Kidney epithelial cell (primary cell): ENCODE measurements at regions not wholly inside any gene's neighbourhood (a gene's known extent, or its start where the extent isn't known, plus 50 kb on each side); places are given as distances from the start of the nearest gene placed in this dataset.

Experiments
- DNase-seq: peaks from one replicate; pipeline ENCODE4 v3.0.0-alpha.2; 2010; ENCODE audit warnings: low read depth
- H3K27me3 ChIP-seq: 2 replicates; pipeline ENCODE4 v1.6.0; 2011; ENCODE audit warnings: low read length; ENCODE audit not compliant: control insufficient read depth, insufficient read depth
- H3K36me3 ChIP-seq: 2 replicates; pipeline ENCODE4 v1.5.1; 2011; ENCODE audit warnings: low read length; ENCODE audit not compliant: control insufficient read depth, insufficient read depth
- H3K4me3 ChIP-seq: 2 replicates; pipeline ENCODE4 v1.5.1; 2011; ENCODE audit warnings: low read depth, mild to moderate bottlenecking, control low read depth, low read length
- CTCF ChIP-seq: IDR thresholded peaks from 2 replicates; pipeline ENCODE4 v1.5.1; 2011; ENCODE audit warnings: mild to moderate bottlenecking, moderate library complexity, low read length, control low read depth, inconsistent platforms; ENCODE audit not compliant: insufficient read depth, poor library complexity, severe bottlenecking

- no peaks in the 10 kb centered on the region for H3K36me3 ChIP-seq
- no peak for DNase-seq
- TF ChIP-seq CTCF: no peak
- H3K4me3 ChIP-seq: no peak overlapping the region
- H3K27me3 ChIP-seq: no peaks in the 10 kb centered on the region
Observed at GRCh38 chrX:58051346-58051745, 141.1 kb upstream of the ZXDA start.

- no peaks in the 10 kb centered on the region for H3K36me3 ChIP-seq
- TF ChIP-seq CTCF: no peak
Observed at GRCh38 chrX:58044130-58044529, 133.9 kb upstream of the ZXDA start.

GRCh38 chrX:58025979-58026378 is 115.7 kb upstream of the ZXDA start:
- Histone ChIP-seq H3K4me3 (no peak overlapping the region), H3K36me3 (no peaks in the 10 kb centered on the region), H3K27me3 (no peaks in the 10 kb centered on the region)
- no peak for DNase-seq
- TF ChIP-seq CTCF: peak; percentile 31

More at GRCh38 chrX:58044130-58044529, 133.9 kb upstream of the ZXDA start:
- no peak for DNase-seq
- no peak overlapping the region for H3K4me3 ChIP-seq
- no peaks in the 10 kb centered on the region for H3K27me3 ChIP-seq

- Histone ChIP-seq H3K27me3 (no peaks in the 10 kb centered on the region), H3K4me3 (no peak overlapping the region), H3K36me3 (no peaks in the 10 kb centered on the region)
- DNase-seq: no peak
- no peak for TF ChIP-seq CTCF
Observed at GRCh38 chrX:57985951-57986350, 75.7 kb upstream of the ZXDA start.

- TF ChIP-seq CTCF: no peak
- H3K36me3 ChIP-seq: no peaks in the 10 kb centered on the region
- DNase-seq: no peak
- no peak overlapping the region for H3K4me3 ChIP-seq
- H3K27me3 ChIP-seq: no peaks in the 10 kb centered on the region
Observed at GRCh38 chrX:57984620-57985019, 74.4 kb upstream of the ZXDA start.

- TF ChIP-seq CTCF: no peak
- no peaks in the 10 kb centered on the region for H3K27me3 ChIP-seq
- H3K36me3 ChIP-seq: no peaks in the 10 kb centered on the region
- no peak overlapping the region for H3K4me3 ChIP-seq
- no peak for DNase-seq
Observed at GRCh38 chrX:57977992-57978391, 67.7 kb upstream of the ZXDA start.
